ENCODE measurements at regions not wholly inside any gene's neighbourhood (a gene's known extent, or its start where the extent isn't known, plus 50 kb on each side); places are given as distances from the start of the nearest gene placed in this dataset.

DNA sequence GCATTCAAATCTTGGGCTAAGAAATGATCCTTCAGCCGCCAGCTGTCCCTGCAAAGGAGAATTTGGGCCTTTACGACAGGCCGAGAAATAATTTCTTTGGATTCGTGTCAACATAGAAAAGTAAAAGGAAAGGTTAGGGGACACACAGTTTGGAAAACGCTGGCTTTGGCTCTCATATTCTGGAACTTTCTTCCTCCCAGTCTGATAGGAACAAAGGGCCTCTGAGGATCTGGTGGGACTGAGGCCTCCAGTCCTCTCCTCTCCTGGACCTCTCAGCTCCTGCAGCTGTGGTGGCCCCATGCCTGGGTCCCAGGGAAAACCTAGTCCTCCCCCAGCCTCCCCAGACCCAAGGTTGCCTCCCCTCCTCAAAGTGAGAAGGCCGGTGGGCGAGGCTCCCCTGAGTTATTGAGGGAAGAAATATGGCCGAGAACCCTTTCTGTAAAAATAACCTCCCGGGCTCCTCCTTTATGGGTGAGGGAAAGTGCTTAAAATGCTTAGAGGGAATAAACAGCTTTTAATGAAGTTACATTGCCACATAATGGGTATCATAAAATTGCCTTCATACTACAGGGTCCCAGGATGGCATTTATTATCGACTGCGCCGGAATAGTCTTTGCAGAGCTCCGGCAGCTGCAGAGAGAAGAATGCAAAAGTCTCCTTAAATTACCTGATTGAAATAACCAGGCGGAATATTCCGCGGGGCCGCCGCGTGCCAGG is 188.3 kb downstream of the PHETA1 start:
- POLR2A ChIA-PET (ENCODE audit: low non-redundant PET) = no interaction called here

DNA sequence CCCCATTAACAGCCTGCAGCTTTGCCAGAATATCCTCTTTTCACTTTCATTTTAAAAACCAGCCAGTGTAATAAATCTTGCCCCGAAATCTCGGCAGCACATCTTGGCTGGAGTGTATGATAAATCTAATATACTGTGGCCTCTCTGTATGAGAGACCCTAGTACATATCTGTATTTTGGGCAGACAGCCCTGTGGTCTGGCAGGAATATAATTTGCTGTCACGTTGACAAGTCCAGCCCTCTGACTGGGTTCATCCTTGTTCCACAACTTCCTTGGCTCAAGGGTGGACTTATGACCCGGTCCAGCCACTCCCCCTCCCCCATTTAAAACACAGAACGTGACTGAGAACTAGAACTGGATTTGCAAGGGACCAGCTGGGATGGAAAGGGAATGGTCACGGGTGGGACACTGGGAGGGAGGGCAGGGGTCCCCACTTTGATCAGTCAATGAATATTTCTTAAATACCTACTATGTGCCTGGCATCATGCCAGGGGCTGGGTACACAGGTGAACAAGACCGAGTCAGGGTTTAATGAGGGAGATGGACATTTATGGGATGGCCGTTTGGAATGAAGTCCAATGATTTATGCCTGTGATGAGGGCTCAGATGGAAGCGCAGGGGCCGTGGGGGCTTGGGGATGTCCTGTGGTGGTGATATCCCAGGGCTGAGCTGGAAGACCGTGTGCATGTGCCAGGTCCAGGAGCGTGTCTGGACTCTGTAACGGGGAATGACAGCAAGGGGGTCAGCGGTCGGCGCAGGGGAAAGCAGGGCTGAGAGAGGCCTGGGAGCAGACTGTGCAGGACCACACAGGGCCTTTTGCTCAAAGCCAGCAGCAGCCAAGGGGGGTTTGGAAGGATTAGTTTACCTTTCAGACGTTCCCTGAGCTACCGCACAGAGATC is 190.5 kb downstream of the PHETA1 start:
- POLR2A ChIA-PET (ENCODE audit: low non-redundant PET) = no interaction called here
- no peak for DNase-seq (ENCODE audit: low spot score)
- no peak overlapping the region for H3K27ac ChIP-seq
- TF ChIP-seq, protein P1, sequence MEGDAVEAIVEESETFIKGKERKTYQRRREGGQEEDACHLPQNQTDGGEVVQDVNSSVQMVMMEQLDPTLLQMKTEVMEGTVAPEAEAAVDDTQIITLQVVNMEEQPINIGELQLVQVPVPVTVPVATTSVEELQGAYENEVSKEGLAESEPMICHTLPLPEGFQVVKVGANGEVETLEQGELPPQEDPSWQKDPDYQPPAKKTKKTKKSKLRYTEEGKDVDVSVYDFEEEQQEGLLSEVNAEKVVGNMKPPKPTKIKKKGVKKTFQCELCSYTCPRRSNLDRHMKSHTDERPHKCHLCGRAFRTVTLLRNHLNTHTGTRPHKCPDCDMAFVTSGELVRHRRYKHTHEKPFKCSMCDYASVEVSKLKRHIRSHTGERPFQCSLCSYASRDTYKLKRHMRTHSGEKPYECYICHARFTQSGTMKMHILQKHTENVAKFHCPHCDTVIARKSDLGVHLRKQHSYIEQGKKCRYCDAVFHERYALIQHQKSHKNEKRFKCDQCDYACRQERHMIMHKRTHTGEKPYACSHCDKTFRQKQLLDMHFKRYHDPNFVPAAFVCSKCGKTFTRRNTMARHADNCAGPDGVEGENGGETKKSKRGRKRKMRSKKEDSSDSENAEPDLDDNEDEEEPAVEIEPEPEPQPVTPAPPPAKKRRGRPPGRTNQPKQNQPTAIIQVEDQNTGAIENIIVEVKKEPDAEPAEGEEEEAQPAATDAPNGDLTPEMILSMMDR (conservative IDR thresholded peaks at IDR 0.05; ENCODE audit: low read depth) = no peak
- CTCF ChIA-PET = no interaction called here

More for the DNA sequence above, 188.3 kb downstream of the PHETA1 start:
- no peak for DNase-seq (ENCODE audit: low spot score)
- TF ChIP-seq, protein P1 (conservative IDR thresholded peaks at IDR 0.05; ENCODE audit: low read depth) = no peak
- CTCF ChIA-PET = no interaction called here
- H3K27ac ChIP-seq = no peak overlapping the region

DNA sequence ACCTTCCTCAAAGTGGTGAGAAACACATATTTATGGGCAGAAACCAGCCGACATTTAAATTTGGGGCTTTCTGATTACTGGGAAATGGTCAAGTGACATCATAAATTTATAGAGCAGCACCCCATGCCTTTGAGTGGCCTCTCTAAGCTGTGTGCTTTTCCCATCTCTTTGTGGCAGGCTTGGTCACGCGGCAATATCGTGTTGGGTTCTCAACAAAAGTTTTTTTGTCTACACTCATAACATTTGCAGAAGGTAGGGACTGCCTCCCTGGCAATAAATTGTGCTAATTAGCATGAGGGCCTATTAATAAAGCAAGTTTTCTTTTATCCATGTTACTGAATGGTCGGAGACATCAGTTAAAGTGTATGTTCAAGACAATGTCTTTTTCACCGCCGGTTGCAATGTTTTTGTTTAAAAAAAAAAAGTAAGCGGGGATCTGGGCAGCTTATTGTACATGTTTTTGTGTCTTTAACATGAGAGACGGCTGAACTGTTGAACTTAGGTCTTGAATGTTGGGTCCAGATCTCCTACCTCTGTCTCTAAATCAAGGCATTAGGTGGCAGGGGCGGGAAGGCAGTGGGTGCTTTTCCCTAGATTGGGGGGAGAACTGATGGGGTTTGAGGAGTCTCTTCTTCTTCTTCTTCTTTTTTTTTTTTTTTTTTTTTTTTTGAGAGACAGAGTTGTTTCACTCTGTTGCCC is 193.3 kb downstream of the PHETA1 start:
- ChIA-PET POLR2A (ENCODE audit: low non-redundant PET) (no interaction called here), CTCF (interaction anchor here (0.6 to 0.8 kb wide), 3 partner anchors 153 to 358 kb away, joined by 3 to 8 read pairs (median 3); no protein-coding TSS in a partner anchor)
- H3K27ac ChIP-seq = no peak overlapping the region
- DNase-seq (ENCODE audit: low spot score) = no peak
- TF ChIP-seq, protein P1 (conservative IDR thresholded peaks at IDR 0.05; ENCODE audit: low read depth) = no peak

DNA sequence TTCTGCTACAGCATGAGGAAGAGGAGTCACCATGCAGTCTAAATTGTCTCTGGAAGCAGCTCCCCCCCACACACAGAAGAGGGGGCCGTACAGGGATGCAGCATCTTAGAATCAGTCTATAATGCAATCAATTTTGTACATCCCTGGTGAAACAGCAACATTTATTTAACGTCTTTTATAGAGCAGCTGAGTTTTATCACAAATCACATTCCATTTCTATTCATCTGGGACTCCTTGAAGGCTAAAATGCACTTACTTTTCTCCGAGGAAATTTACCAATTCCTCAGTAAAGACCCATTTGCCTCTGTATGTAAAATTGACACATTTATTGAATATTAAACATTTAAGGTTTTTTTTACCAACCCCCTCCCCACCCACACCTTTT is 193.9 kb downstream of the PHETA1 start:
- CTCF ChIA-PET = interaction anchor here (0.9 to 1.1 kb wide), 2 partner anchors 124 to 317 kb away, joined by 3 to 4 read pairs; no protein-coding TSS in a partner anchor
- POLR2A ChIA-PET (ENCODE audit: low non-redundant PET) = no interaction called here
- H3K27ac ChIP-seq = no peak overlapping the region
- TF ChIP-seq, protein P1 (conservative IDR thresholded peaks at IDR 0.05; ENCODE audit: low read depth) = no peak
- no peak for DNase-seq (ENCODE audit: low spot score)

DNA sequence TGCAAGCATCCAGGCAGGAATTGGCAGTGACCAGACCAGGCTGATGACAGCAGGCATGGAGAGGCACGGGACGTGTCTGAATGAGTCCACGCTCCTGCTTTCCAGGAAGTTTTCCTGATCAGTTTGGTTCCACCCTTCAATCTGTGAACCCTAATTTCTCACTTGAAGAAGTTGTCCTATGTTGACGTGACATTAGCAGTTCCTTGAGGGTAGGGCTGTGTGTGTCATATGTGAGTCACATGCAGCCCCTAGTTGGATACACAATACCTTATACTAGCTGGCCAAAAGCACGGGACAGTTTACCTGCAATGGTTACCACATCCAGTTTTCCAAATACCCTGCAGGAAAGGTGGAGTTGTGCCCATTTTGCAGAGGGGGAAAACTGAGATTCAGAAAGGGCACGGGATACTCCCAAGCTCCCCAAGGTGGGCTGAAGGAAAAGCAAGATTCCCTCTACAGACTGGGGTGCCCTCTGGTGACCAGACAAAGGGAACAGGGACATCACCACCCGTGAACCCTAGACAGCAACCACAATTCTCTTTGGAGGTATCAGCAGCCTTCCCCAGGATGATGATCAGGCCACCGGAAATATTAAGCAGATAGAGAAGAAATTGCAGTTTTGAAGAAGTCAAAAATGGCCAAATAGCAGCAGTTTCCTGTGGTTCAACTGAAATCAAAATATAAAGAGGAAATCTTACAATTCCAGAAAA is 194.5 kb downstream of the PHETA1 start:
- CTCF ChIA-PET = interaction anchor here (0.6 to 1.1 kb wide), 4 partner anchors 124 to 552 kb away, joined by 3 to 5 read pairs (median 4); no protein-coding TSS in a partner anchor
- peak; percentile 30 for DNase-seq (ENCODE audit: low spot score)
- no peak overlapping the region for H3K27ac ChIP-seq
- TF ChIP-seq, protein P1 (conservative IDR thresholded peaks at IDR 0.05; ENCODE audit: low read depth) = peak; percentile 40
- POLR2A ChIA-PET (ENCODE audit: low non-redundant PET) = no interaction called here

Measured in RWPE1 (cell line).